B cell (primary cell): ENCODE measurements at regions not wholly inside any gene's neighbourhood (a gene's known extent, or its start where the extent isn't known, plus 50 kb on each side); places are given as distances from the start of the nearest gene placed in this dataset.
"Not testable (repeated sequence)": the region's sequence is repeated elsewhere in the genome, so short reads cannot be mapped to it uniquely, and the experiment has no call there.

Experiments
- ATAC-seq: fragments of 200-7000 bp; cut with Tn5 transposase; one replicate; pipeline ENCODE4 v1.10.0; 2021; ENCODE audit warnings: low read depth, mild to moderate bottlenecking, moderate number of reproducible peaks, moderate library complexity
- CTCF ChIA-PET: fragments of 350-600 bp; sonication (Branson Sonifier 250); formaldehyde crosslinking; loops from one replicate; lab custom pipeline; 2021; ENCODE audit warnings: antibody characterized with exemption, inconsistent platforms; lab: Charles Lee
- POLR2A ChIA-PET: fragments of 350-600 bp; sonication (Branson Sonifier 250); formaldehyde crosslinking; loops from one replicate; lab custom pipeline; 2021; ENCODE audit warnings: antibody characterized with exemption; lab: Charles Lee
- DNase-seq: peaks from one replicate; pipeline ENCODE4 v3.0.0; 2013
- H2AFZ ChIP-seq: 2 replicates; pipeline ENCODE4 v1.6.1; 2012; ENCODE audit warnings: mild to moderate bottlenecking, low read depth, low read length; ENCODE audit not compliant: insufficient read depth, poor library complexity, severe bottlenecking
- H3K27ac ChIP-seq, 2 donors: 1 replicate in 1 of 2; 2 replicates in 1 of 2; pipeline ENCODE4 v1.5.1; 2012 to 2013; ENCODE audit warnings: low read length in 2 of 2, mild to moderate bottlenecking in 2 of 2, moderate library complexity in 1 of 2
- H3K27me3 ChIP-seq, 4 experiments: fragments of 200-600 bp in 1 of 4; sonication (generic) in 1 of 4; replicated peaks in 1 of 4; 1 replicate in 2 of 4; 2 replicates in 2 of 4; pipeline versions ENCODE4 v1.6.1 to v1.7.0; 2013 to 2016; ENCODE audit warnings: low read length in 3 of 4, mild to moderate bottlenecking in 2 of 4, mixed read lengths in 1 of 4, moderate library complexity in 1 of 4; ENCODE audit not compliant: insufficient read depth in 4 of 4, control insufficient read depth in 3 of 4; ENCODE audit errors: control extremely low read depth in 1 of 4
- H3K36me3 ChIP-seq, 2 experiments: replicated peaks in 1 of 2; 1 replicate in 1 of 2; 2 replicates in 1 of 2; pipeline versions ENCODE4 v1.6.1 to v1.7.1; 2013; ENCODE audit warnings: low read length in 1 of 2; ENCODE audit not compliant: insufficient read depth in 2 of 2, control insufficient read depth in 1 of 2; ENCODE audit errors: control extremely low read depth in 1 of 2, extremely low read depth in 1 of 2
- H3K4me1 ChIP-seq, 2 donors: fragments of 200-600 bp in 1 of 2; sonication (generic) in 1 of 2; 1 replicate in 1 of 2; 2 replicates in 1 of 2; pipeline versions ENCODE4 v1.5.1 to v1.6.1; 2013 to 2017; ENCODE audit warnings: low read length in 2 of 2; ENCODE audit not compliant: control insufficient read depth in 2 of 2, insufficient read depth in 2 of 2
- H3K4me2 ChIP-seq: replicated peaks from 2 replicates; pipeline ENCODE3; 2012; ENCODE audit warnings: mild to moderate bottlenecking, low read depth, low read length; ENCODE audit not compliant: poor library complexity, severe bottlenecking
- H3K4me3 ChIP-seq, 5 experiments: fragments of 200-600 bp in 1 of 5; sonication (generic) in 1 of 5; 1 replicate in 3 of 5; 2 replicates in 2 of 5; pipeline versions ENCODE4 v1.5.1 to v1.7.0; 2011 to 2016; ENCODE audit warnings: low read length in 4 of 5, mild to moderate bottlenecking in 4 of 5, low read depth in 2 of 5, control low read depth in 1 of 5, moderate library complexity in 1 of 5; ENCODE audit not compliant: insufficient read depth in 1 of 5; ENCODE audit errors: control extremely low read depth in 1 of 5, extremely low read depth in 1 of 5
- H3K79me2 ChIP-seq: fragments of 200-600 bp; sonication (generic); one replicate; pipeline ENCODE4 v1.6.0; 2016; ENCODE audit warnings: low read length; ENCODE audit not compliant: control insufficient read depth, insufficient read depth
- H3K9ac ChIP-seq: fragments of 200-600 bp; sonication (generic); 2 replicates; pipeline ENCODE4 v1.6.1; 2017; ENCODE audit warnings: mild to moderate bottlenecking, low read length, moderate library complexity
- H3K9me3 ChIP-seq, 3 donors: one replicate each; pipeline versions ENCODE4 v1.6.1 to v1.7.1; 2013; ENCODE audit warnings: low read length in 2 of 3; ENCODE audit not compliant: control insufficient read depth in 2 of 3, insufficient read depth in 1 of 3; ENCODE audit errors: control extremely low read depth in 1 of 3
- H4K20me1 ChIP-seq: 2 replicates; pipeline ENCODE4 v1.6.0; 2012; ENCODE audit warnings: mild to moderate bottlenecking, low read length; ENCODE audit not compliant: insufficient read depth, control insufficient read depth, poor library complexity, severe bottlenecking
- H3K27ac Mint-ChIP-seq: one replicate; pipeline ENCODE4 v1.8.0; 2021; ENCODE audit warnings: mixed read lengths
- H3K27me3 Mint-ChIP-seq: one replicate; pipeline ENCODE4 v1.8.0; 2021; ENCODE audit warnings: mixed read lengths
- H3K4me1 Mint-ChIP-seq: one replicate; pipeline ENCODE4 v1.8.0; 2021; ENCODE audit warnings: mixed read lengths
- H3K4me3 Mint-ChIP-seq: one replicate; pipeline ENCODE4 v1.8.0; 2021; ENCODE audit warnings: mixed read lengths
- H3K9me3 Mint-ChIP-seq: one replicate; pipeline ENCODE4 v1.8.0; 2022; ENCODE audit warnings: mixed read lengths; ENCODE audit not compliant: insufficient read depth
- CTCF ChIP-seq: fragments of 200-600 bp; IDR thresholded peaks from one replicate; pipeline ENCODE4 v1.8.0; 2022; ENCODE audit warnings: antibody characterized with exemption, mild to moderate bottlenecking
- EZH2 ChIP-seq: IDR thresholded peaks from 2 replicates; pipeline ENCODE4 v1.6.1; 2012; ENCODE audit warnings: borderline replicate concordance, low read depth, mild to moderate bottlenecking, moderate library complexity, low read length; ENCODE audit not compliant: insufficient read depth, poor library complexity, severe bottlenecking
- WGBS: methylation state at CpG from one replicate; pipeline ENCODE4 v1.1.5; 2013; ENCODE audit warnings: missing lambda C conversion rate; ENCODE audit not compliant: insufficient coverage; 5-methylcytosine and 5-hydroxymethylcytosine counted together
- intact Hi-C: fragments of 100-400 bp; cut with micrococcal nuclease; formaldehyde crosslinking; loops from one replicate; pipeline ENCODE4 v1.10.0; 2022

GRCh38 chr4:188383180-188383579 lies 243.9 kb downstream of the TRIML1 start:
- Mint-ChIP-seq H3K4me1 (no peaks in the 10 kb centered on the region), H3K27ac (no peak overlapping the region), H3K9me3 (peaks cover 18% of the 10 kb centered on the region), H3K4me3 (no peak overlapping the region), H3K27me3 (no peaks in the 10 kb centered on the region)
- DNase-seq (no peak), ATAC-seq (no peak)
- Histone ChIP-seq H3K9me3 (peaks cover 1 to 12% (median 5%) of the 10 kb centered on the region in 3 donors), H3K27me3 (no peaks in the 10 kb centered on the region), H3K4me1 (no peaks in the 10 kb centered on the region), H3K79me2 (no peaks in the 10 kb centered on the region), H3K36me3 (no peaks in the 10 kb centered on the region), H3K4me3 (no peak overlapping the region), H2AFZ (no peak overlapping the region), H3K9ac (no peak overlapping the region), H3K4me2 (no peak overlapping the region), H4K20me1 (no peaks in the 10 kb centered on the region), H3K27ac (no peak overlapping the region)
- ChIA-PET CTCF (no interaction called here), POLR2A (no interaction called here)
- intact Hi-C loops, result no loop called here
- 100% methylated on average over 1 of the region's 4 CpGs for WGBS
- TF ChIP-seq CTCF (no peak), EZH2 (no peak)

GRCh38 chr4:188387179-188387791 lies 248.0 kb downstream of the TRIML1 start:
- no peak overlapping the region for H3K27ac ChIP-seq
- no peak overlapping the region for H3K9ac ChIP-seq
- no peak overlapping the region for H3K4me2 ChIP-seq
- TF ChIP-seq EZH2 (no peak), CTCF (no peak)
- H3K79me2 ChIP-seq, result no peaks in the 10 kb centered on the region
- no peaks in the 10 kb centered on the region for H3K27me3 ChIP-seq
- no peak overlapping the region for H3K4me3 Mint-ChIP-seq
- WGBS, result 100% methylated on average over 1 of the region's 5 CpGs
- no peak overlapping the region for H3K27ac Mint-ChIP-seq
- ATAC-seq (no peak), DNase-seq (no peak)
- H3K4me1 Mint-ChIP-seq, result no peaks in the 10 kb centered on the region
- peaks cover 1 to 15% (median 5%) of the 10 kb centered on the region in 3 donors for H3K9me3 ChIP-seq
- no peaks in the 10 kb centered on the region for H4K20me1 ChIP-seq
- no peaks in the 10 kb centered on the region for H3K36me3 ChIP-seq
- no peaks in the 10 kb centered on the region for H3K27me3 Mint-ChIP-seq
- ChIA-PET CTCF (no interaction called here), POLR2A (no interaction called here)
- intact Hi-C loops, result no loop called here
- H3K4me3 ChIP-seq, result no peak overlapping the region
- H3K4me1 ChIP-seq, result no peaks in the 10 kb centered on the region
- peaks cover 17% of the 10 kb centered on the region for H3K9me3 Mint-ChIP-seq
- no peak overlapping the region for H2AFZ ChIP-seq

- H3K4me2 ChIP-seq, H3K9ac ChIP-seq, intact Hi-C loops, H3K4me1 Mint-ChIP-seq, H3K27ac ChIP-seq, H3K79me2 ChIP-seq, H2AFZ ChIP-seq, H3K4me3 ChIP-seq, H3K4me1 ChIP-seq, H3K36me3 ChIP-seq, CTCF ChIA-PET, H3K4me3 Mint-ChIP-seq, ATAC-seq, H3K27ac Mint-ChIP-seq, POLR2A ChIA-PET, H3K27me3 Mint-ChIP-seq, H4K20me1 ChIP-seq, DNase-seq, H3K9me3 Mint-ChIP-seq, H3K27me3 ChIP-seq: not testable (repeated sequence)
- 93% methylated on average over 5 of the region's 8 CpGs for WGBS
- H3K9me3 ChIP-seq, result peaks cover 0 to 18% (median 1%) of the 10 kb centered on the region in 3 donors
These were observed 252.1 kb downstream of the TRIML1 start for GRCh38 chr4:188391349-188391748.
